HG02571 (cell line): ENCODE measurements at regions not wholly inside any gene's neighbourhood (a gene's known extent, or its start where the extent isn't known, plus 50 kb on each side); places are given as distances from the start of the nearest gene placed in this dataset.

ENCODE experiments used
- ATAC-seq: cut with Tn5 transposase; IDR thresholded peaks from one replicate; pipeline ENCODE4 v1.9.1; 2021; ENCODE audit warnings: mild to moderate bottlenecking, moderate library complexity; ENCODE audit not compliant: unreplicated experiment

DNA sequence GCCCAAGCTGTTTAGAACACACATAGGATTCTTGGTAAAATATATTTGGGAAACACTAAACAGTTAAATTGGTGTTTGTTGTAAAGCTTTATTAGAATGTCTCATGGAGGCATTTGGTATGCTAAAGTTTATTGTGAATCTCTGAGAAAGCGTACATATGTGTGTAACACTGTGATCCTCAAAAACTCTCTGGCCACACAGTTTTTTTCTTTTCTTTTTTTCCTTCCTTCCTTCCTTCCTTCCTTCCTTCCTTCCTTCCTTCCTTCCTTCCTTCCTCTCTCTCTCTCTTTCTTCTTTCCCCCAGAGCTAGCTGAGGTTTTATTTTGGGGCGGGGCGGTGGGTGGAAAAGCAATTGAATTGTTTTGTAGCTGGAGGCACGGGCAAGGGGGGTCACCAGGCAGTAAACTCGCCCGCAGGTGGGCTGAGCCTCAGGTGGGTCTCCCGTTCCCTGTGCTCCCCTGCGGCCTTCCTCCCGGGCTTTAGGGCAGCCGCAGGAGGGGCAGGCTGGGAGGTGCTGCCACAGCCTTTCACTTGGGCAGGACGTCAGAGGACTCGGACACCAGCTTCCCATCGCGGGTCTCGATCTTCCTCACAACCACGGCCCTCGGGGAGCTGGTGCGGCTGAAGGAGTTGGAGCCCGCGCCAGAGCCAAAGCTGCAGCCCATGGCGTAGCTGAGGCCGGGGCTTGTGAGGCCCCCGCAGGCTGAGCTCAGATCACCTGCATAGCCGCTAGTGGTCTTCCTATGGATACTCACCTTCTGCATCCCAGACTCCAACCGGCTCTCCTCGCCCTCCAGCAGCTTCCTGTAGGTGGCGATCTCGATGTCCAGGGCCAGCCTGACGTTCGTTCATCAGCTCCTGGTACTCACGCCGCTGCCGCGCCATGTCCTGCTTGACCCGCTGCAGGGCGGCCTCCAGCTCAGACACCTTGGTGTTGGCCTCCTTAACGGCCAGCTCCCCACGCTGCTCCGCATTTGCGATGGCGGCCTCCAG is 459.0 kb downstream of the GATA3 start:
- ATAC-seq: no peak

DNA sequence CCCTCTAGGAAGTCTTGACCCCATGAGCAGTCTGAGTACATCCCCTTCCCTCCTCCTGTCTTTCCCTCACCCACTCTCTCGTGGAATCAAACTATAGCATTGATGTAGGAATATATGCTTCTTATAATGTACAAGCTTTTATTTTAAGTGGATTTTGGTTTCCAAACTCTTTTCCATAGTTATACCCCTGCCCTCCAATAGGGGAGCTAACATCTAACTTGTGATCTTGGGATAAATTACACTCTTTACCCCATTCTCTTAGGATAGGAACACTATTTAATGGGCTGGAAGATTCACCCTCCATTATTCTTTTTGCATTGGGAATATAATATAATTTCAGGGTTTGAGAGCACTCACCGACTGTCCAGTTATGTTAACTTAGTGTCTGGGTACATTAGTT is 465.9 kb downstream of the GATA3 start:
- ATAC-seq: no peak

DNA sequence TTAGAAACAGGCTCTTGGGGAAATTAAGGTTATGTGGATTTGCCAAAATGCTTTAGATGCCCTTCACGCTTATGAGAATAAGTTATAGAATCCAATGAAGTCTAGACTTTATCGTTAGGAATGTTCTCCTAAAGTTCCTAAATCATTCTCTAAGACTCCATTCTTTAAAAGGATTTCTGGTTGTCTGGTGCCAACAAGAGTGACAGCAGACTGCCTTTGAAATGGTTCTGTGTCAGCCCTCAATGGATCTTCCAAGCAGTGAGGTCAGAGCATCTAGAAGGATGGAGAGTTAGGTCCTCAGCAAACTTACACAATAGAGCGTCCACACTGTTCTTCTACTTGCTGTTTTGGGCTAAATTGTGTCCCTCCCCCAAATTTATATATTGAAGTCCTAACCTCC is 473.3 kb downstream of the GATA3 start:
- ATAC-seq: no peak

DNA sequence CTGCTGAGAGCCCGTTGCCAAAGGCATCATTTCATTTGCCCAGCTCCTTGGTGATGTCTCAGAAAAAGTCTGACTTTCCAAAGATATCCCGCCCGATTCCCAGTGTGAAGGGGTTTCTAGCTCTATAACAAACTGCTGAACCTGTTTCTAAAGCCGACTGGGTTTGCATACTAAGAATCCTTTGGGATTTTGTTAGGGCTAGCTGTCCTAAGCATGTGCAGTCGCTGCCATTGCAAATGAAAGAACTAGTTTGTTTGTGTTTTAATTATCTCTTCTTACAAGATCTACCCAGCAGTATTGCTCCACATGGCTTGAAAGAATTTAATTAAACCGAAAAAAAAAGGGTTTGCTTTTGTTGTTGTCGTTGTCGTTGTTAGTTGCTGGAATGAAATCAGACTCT is 476.6 kb downstream of the GATA3 start:
- no peak for ATAC-seq

DNA sequence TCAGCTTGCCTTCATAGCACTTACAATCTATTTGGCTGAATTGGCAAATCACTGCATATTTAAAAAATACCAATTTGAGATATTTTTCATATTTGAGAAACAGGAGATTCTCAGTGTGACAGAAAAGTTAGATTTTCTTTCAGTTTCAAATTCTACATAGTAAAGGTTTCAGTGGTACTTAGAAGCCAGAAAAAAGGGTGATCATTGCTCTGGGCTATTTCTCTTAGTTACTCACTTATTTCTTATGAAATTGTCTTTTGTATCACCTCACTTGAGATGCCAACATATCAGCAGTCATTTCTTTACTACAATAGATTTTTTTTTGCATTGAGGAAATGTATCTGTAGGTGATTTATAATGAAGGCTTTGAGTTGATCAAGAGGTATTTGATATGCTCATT is 478.2 kb downstream of the GATA3 start:
- no peak for ATAC-seq

DNA sequence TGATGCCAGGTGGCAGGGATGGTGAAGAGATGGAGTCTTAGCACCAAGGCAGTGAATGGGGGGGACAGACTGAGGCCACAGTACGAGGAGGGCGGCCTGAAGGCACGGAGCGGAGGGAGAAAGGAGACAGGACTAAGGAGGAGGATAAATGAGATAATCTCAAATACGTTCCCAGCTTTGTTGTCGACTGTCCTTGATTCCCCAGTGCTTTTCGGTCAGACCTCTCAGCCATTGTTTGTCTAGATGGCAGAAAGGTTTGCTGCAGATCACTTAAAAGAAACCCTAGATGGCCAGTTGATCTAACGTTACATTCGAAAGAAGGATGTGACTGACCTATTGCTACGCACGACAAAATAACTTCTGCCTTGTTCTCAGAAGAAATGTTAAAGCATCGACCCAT is 479.0 kb downstream of the GATA3 start:
- ATAC-seq: no peak

DNA sequence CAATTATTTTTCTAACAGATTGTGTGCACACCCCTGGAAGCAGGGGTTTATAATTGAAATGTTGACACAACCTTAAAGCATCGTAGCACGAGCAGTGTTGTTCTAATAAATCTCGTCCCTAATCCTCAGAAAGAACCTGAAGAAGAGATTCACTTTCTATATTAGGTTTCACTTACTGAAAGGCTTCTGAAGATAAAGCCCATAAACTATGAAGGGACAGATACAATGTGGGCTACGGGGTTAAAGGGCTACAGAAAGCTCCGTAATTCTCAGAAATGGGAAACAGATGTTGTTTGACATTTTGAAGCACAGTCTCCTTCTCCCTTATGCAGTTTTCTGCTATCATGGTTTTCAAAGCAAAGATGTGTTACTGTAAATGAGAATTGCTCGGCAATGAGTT is 479.6 kb downstream of the GATA3 start:
- no peak for ATAC-seq

DNA sequence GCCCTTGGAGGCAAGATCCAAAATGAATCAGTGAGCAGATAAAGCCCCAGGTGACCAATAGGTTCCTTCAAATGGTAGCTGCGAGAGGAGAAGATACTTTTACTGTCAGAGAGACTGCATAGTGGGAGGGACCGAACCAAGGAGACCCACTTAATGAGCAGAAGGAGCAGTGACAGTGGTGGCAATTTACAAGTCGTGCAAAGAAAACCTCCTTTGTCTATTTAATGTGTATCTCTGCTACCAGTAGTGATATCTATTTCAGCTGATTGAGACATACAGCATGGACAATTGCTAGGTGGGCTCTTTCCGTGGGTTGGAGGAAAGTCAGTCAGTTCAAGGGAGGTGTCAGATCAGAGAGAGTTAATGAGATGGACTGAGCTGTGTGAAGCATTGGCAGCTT is 480.4 kb downstream of the GATA3 start:
- ATAC-seq: no peak

DNA sequence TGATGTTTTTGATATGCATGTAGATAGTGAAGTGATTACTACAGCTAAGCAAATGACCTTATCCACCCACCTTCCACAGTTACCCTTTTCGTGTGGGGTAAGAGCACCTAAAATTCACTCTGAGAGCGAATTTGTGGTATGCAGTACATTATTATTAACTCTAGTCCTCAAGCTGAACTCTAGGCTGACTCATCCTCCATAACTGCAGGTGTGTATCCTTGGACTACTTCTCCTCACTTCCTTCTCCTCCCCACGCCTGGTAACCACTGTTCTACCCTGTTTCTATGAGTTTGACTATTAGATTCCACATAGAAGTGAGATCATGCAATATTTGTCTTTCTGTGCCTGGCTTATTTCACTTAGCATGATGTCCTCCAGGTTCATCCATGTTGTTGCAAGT is 484.6 kb downstream of the GATA3 start:
- ATAC-seq: no peak

DNA sequence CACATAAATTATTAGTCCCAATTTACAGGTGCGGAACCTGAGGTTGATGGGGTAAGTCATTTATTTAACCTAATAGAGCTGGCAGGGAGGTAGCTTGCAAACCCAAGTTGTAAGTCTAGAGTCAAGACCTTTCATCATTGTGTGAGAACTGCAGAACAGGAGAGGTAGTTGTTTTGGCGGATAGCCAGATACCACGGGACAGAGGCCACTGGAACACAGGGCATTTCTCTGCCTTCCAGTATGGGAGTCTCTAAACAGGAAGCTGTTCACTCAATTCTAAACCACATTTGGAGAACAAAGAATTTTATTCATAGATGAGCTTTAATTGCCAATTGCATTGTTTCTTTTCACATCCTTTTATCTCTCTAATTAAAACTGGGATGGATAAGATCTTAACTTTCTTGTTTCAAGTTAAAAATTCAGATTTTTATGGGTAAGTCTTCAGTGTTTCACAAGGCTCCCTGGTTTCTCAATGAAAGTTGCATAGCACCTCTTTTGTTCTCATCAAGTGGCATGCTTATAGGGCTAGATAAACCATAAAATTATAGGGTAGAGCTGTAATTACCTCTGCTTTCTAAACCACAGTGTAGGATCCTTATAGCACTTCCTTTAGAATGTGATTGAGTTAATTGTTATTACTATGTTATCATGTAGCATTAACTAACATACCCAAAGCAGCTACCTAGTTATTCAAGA is 489.0 kb downstream of the GATA3 start:
- no peak for ATAC-seq

DNA sequence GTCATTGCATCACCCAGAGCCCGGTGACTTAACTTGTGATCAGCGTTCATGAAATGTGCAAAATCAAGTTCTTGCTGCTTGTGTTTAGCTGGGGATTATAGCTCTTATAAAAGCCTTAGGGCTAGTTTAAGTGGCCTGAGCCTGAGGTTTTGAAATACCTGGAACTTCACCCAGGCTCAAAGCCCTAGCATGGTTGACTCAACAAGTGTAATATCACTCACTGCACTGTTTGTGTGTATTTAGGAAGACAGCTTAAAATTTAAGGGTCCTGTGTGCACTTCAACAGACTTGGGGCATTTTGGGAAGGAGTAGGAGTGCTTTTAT is 489.5 kb downstream of the GATA3 start:
- ATAC-seq: no peak

DNA sequence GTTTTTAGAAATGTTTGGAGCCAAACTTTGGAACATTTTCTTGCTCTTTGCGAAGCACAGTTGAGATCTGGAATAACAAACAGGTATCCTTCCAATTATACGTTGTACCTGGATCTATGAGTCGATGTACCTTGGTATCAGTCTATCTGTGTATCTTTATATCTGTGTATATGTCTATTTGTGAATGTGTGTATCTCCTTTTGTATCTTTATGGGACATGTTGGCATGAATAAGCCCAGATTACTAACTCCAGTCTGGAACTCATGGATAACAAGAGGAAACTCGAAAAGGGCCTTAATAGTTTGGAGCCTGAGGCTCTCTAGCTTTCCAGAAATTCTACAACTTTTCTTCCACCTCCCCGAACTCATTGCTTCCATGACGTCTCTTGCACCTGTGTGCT is 490.0 kb downstream of the GATA3 start:
- no peak for ATAC-seq

DNA sequence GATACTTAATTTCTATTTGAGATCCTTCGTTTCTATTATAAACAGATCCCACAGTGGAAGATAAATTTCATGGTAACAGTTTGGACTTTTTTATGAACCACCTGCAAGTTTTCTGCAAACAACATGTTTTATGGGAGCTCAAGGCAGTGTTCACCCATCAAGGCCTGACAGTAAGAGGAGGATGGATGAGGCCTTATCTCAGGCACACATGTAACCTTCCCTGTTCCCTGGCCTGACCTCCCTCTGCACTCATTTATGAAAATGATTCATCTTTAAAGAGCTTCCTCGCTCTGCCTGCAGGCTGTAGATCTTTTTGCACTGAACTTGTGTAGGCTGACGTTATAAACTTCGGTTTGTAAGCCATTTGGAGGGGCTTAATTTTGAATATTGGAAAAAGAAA is 500.1 kb downstream of the GATA3 start:
- no peak for ATAC-seq

DNA sequence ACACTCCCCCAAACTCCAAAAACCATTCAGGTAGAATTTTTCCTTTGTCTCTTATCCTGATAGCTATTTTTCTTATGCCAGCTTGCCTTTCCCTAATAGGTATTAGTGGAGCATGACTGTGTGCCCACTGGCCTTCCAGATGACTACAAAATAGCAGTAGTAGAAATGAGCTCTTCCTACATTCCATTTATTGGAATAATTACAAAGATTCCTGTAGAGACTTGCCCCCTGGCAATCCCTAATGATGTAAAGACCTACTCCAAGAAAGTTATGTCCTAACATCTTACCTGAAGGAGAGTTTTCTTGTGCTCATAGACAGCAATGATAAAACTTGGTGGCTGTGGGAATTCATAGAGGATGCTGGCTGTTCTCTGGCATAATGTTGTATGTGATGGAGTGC is 501.8 kb downstream of the GATA3 start:
- ATAC-seq: no peak

DNA sequence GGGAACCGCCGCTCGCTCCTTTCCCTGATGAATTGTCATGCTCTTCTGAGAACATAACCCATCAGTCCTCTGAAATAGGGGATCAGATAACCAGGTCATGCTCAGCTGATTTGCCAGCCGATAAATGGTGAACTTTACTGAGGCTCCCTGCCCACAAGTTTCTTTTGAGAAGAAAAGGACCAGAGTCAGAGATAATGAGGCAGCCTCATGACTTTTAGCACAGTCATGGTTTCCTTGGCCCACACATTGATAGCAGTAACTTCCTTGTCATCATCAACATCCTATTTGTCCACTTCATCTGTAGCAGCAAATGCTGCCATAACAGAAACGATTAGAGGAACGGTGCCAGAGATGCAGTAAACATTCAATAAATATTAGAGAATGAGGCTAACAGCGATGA is 509.0 kb downstream of the GATA3 start:
- no peak for ATAC-seq

DNA sequence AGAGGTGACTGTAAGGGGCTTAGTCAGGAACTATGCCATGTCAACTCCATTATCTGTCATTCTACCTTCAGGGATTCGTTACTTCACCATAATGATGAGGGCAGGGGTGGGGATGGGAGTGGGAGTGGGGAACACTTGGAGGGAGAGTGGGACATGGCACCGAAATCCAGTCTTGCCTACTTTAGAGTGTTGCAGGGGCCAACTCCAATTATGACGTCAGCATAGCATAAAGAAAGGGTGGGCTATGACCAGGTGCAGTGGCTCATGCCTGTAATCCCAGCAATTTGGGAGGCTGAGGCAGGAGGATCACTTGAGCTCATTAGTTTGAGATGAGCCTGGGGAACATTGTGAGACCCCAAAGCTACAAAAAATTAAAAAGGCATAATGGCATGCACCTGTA is 512.2 kb downstream of the GATA3 start:
- no peak for ATAC-seq

DNA sequence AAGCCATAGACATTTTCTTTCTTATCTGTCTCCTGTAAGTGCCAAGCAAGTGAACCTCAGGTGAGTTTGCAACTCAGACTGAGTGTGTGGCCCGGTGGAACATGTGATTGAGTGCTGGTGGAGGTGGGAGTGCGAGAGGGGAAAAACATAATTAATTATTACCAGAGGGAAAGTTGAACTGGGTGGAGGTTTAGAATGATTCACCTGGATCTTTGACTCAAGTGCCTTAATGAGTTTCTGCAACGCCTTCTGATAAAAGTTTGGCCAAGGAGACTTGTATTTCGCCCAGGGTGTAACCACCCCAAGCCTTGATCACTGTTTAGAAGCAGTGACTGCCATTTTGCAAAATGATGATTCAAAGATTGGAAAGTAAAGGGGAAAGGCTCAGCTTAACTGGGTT is 513.9 kb downstream of the GATA3 start:
- no peak for ATAC-seq

DNA sequence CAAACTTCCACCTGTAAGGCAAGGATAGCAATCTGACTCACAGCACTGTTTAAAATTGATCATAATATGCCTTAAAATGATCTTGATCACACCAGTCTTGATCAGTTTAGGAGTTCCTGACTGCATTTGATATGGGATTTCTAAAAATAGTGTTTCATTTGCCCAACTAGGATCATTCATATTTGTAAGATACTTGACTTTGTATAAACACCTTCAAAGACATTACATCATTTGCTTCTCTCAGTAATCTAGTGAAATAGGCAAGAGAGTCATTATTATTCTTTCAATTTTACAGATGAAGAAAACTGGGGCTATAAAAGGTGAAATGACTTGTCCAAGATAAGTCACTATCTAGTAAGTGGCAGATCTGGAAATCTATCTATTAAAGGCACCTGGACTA is 521.1 kb downstream of the GATA3 start:
- no peak for ATAC-seq

DNA sequence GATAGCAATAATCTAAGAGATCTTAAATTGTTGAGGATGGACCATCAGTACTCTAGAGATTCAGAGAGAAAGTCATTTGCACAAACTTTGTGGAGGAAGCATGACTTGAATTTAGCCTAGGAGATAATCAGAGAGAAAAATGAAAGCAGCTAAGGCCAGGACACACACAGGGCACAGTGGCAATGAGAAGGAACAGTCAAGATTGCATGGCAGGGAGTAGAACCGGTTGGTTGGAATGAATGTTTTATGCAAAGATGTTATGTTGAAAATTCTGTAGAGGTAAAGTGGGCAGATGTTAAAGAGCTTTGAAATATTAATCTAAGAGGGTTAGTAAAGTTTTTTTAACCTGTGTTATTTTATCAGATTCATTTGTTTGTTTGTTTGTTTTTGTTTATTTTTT is 521.8 kb downstream of the GATA3 start:
- ATAC-seq: no peak

DNA sequence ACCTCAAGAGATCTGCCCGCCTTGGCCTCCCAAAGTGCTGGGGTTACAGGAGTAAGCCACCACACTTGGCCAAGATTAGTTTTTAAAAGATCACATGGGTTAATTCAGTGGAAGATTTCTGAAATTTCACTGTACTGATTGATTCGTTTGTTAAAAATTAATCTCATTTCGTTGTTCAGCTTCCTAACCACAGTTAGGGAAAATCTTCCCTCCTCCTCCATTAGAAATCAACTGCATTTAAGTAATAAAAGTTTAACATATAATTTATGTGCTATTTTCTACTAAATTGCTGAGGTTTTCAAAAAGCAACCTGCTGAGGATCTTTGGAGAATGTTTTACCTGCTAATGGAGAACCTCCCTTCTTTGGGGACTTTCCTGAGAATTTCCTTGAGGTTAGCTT is 522.4 kb downstream of the GATA3 start:
- ATAC-seq: no peak

DNA sequence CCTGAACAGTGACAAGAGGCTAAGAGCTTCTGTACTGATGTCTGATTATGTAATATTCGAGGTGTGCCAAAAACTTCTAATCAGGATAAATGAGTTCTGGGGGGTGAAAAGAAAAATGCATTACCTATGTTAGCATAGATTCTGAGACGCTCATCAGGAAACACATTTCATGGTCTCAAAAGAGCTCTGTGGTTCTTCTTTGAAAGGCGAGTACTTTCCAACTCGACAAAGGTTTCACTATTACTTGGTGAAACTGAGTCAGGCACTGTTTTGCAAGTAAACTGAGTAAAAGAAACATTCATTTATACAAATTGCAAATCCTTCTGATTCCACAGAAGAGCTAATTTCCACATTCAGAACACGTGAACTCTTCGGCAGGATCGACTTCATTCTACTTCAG is 523.2 kb downstream of the GATA3 start:
- no peak for ATAC-seq

DNA sequence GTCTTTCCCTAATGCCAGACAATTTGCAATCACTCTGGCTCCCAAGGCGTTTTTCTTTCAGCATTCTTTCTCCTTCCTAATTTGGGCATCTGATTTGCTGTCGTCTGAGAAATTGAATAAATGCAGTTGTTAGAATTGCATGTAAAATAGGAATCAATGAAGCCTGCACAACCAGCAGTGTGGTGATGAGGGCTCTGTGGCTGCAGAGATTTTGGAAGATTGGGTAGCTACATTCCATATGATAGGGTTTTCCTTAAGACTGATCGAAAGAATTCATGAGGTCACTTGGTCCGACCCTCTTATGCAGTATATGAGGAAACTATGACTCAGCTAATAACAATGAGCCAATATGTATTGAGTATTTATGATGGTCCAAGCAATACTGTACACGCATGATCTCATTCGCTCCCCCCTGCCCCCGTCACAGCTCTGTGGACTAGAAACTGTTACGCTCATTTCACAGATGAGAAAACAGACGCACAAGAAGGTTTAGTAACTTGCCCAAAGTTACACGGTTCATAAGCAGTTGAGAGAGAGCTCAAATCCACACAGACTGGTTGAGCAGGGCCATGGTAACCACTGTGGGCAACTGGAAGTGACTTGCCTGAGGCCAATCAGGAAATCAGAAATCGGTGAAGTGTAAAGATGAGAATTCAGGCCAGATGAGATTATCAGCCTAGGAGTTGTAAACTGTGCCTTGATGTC is 527.2 kb downstream of the GATA3 start:
- no peak for ATAC-seq
